ENCODE measurements at regions not wholly inside any gene's neighbourhood (a gene's known extent, or its start where the extent isn't known, plus 50 kb on each side); places are given as distances from the start of the nearest gene placed in this dataset.

- peak; percentile 48 for TF ChIP-seq CTCF (IDR thresholded peaks at IDR 0.05; ENCODE audit: low read depth, low read length)
- Histone ChIP-seq H3K27ac (ENCODE audit: low read depth, low read length) (no peak overlapping the region), H3K4me3 (ENCODE audit: low read depth, low read length) (no peak overlapping the region), H3K27me3 (ENCODE audit: control insufficient read depth, insufficient read depth, low read length) (no peaks in the 10 kb centered on the region), H3K9me3 (ENCODE audit: control insufficient read depth, insufficient read depth, low read length) (no peaks in the 10 kb centered on the region)
- CTCF ChIA-PET, result interaction anchor here (0.7 to 1.2 kb wide), 2 partner anchors 93 to 420 kb away, joined by 3 to 5 read pairs; no protein-coding TSS in a partner anchor
- DNase-seq (ENCODE audit: low read depth, low spot score), result no peak
- POLR2A ChIA-PET, result no interaction called here
Observed at GRCh38 chr2:53515435-53516332, 251.9 kb upstream of the CHAC2 start.

DNA sequence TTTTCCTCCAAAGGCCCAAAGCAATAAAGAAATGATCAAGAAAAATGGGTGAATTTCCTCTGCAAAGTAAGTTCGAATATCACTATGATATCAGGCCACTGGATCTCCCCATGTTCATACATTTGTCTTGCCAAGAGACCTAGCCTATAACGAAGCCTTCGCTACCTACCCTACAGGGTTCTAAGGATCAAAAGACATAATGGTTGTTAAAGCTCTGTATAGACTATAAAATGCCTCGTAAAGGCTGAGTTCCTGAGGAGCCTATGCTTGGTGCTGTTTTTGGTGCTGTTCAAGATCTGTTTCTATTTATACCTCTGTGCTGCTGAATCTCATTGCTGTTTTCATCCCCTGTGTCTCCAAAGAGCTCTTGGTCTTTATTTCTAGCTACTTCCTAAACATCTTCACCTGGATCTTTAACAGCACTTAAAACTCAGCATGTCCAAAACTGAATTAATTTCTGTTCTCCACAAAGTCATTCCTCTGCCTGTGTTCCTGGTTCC is 254.4 kb upstream of the CHAC2 start:
- CTCF ChIA-PET, result no interaction called here

DNA sequence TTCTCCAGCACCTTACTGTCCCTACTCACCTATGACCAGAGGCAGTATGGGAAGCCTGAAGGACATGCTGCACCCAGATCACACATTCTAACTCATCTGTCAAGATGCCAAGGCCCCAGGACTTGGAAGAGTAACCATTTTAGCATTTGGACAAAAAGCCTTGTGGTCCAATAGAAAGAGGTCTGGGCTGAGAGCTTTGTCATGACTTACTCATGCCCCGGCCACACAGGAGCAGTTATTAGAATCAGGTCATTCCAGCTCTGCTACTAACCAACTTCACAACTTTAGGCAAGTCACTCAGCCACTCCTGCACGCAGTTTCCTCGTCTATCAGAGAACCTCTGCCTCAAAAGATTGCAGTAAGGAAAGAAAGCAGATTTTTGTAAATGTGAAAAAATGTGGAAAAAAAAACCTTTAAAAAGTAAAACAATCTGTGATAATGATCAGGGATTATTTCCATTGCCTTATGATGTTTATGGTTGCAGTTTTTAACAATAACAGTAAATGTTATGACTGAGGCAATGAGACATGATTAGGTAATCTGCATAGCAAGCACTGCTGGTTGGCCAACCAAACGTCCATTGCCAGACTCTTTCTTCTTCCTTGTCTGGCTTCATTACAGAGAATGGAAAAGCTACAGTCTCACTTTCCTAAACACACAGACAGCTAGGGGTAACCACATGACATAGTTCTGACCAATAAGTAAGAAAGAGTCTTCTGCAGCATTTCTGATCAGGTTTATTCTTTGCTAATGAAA is 255.4 kb upstream of the CHAC2 start:
- ChIA-PET CTCF (no interaction called here), POLR2A (interaction anchor here (1.5 kb wide), 1 partner anchor 22 kb away, joined by 4 read pairs; no protein-coding TSS in a partner anchor)
- no peak for TF ChIP-seq CTCF (IDR thresholded peaks at IDR 0.05; ENCODE audit: low read depth, low read length)
- Histone ChIP-seq H3K27me3 (ENCODE audit: control insufficient read depth, insufficient read depth, low read length) (no peaks in the 10 kb centered on the region), H3K27ac (ENCODE audit: low read depth, low read length) (peak overlapping the region; percentile 47), H3K9me3 (ENCODE audit: control insufficient read depth, insufficient read depth, low read length) (peaks cover 5% of the 10 kb centered on the region; the same call in 1 of the 2 replicates), H3K4me3 (ENCODE audit: low read depth, low read length) (no peak overlapping the region)
- peak; percentile 59 for DNase-seq (ENCODE audit: low read depth, low spot score)

More for the DNA sequence above, 254.4 kb upstream of the CHAC2 start:
- Histone ChIP-seq H3K9me3 (ENCODE audit: control insufficient read depth, insufficient read depth, low read length) (peaks cover 5% of the 10 kb centered on the region; the same call in 1 of the 2 replicates), H3K4me3 (ENCODE audit: low read depth, low read length) (no peak overlapping the region), H3K27ac (ENCODE audit: low read depth, low read length) (no peak overlapping the region), H3K27me3 (ENCODE audit: control insufficient read depth, insufficient read depth, low read length) (no peaks in the 10 kb centered on the region)
- no peak for DNase-seq (ENCODE audit: low read depth, low spot score)
- TF ChIP-seq CTCF (IDR thresholded peaks at IDR 0.05; ENCODE audit: low read depth, low read length), result no peak
- POLR2A ChIA-PET, result interaction anchor here (1.5 kb wide), 1 partner anchor 23 kb away, joined by 4 read pairs; no protein-coding TSS in a partner anchor

GRCh38 chr2:53511549-53511948 is 256.1 kb upstream of the CHAC2 start:
- DNase-seq (ENCODE audit: low read depth, low spot score), result no peak
- Histone ChIP-seq H3K27me3 (ENCODE audit: control insufficient read depth, insufficient read depth, low read length) (no peaks in the 10 kb centered on the region), H3K4me3 (ENCODE audit: low read depth, low read length) (no peak overlapping the region), H3K27ac (ENCODE audit: low read depth, low read length) (peak overlapping the region; percentile 47), H3K9me3 (ENCODE audit: control insufficient read depth, insufficient read depth, low read length) (peaks cover 5% of the 10 kb centered on the region; the same call in 1 of the 2 replicates)
- ChIA-PET CTCF (no interaction called here), POLR2A (no interaction called here)
- TF ChIP-seq CTCF (IDR thresholded peaks at IDR 0.05; ENCODE audit: low read depth, low read length), result no peak

Data from AG04450 (cell line).